A549 (cell line): ENCODE measurements at regions not wholly inside any gene's neighbourhood (a gene's known extent, or its start where the extent isn't known, plus 50 kb on each side); places are given as distances from the start of the nearest gene placed in this dataset.
A peak's percentile ranks its signal among the peaks of the same experiment; 100 is the strongest.

Source experiments
- ATAC-seq, 2 experiments: fragments of 200-7000 bp in 1 of 2; fragments of >200 bp in 1 of 2; cut with Nextera tagmentation in 1 of 2; cut with Tn5 transposase in 1 of 2; 3 replicates each; pipeline versions ENCODE4 v1.8.0 to v1.9.1; 2018 to 2020; ENCODE audit warnings: mild to moderate bottlenecking in 1 of 2, moderate library complexity in 1 of 2
- CTCF ChIA-PET: fragments of 300-600 bp; sonication (Branson Sonifier 250); formaldehyde crosslinking; extraction: SDS; loops from one replicate; lab custom pipeline; 2021; ENCODE audit warnings: antibody characterized with exemption, inconsistent platforms; lab: Yijun Ruan, JAX
- POLR2A ChIA-PET: fragments of 350-600 bp; formaldehyde crosslinking; extraction: SDS; loops from one replicate; lab custom pipeline; 2021; ENCODE audit warnings: antibody characterized with exemption, inconsistent platforms; lab: Yijun Ruan, JAX
- DNase-seq, 2 experiments: peaks; one replicate each; pipeline versions ENCODE4 v3.0.0 to v3.0.0-alpha.2; 2011 to 2016; ENCODE audit warnings: low read depth in 1 of 2, low spot score in 1 of 2
- FAIRE-seq: peaks from 2 replicates; lab custom pipeline; 2011; peaks lifted over from hg19 to GRCh38; lab: Jason Lieb, UNC
- H3K27ac ChIP-seq, 2 experiments: fragments of >200 bp; sonication (Bioruptor Twin); formaldehyde crosslinking; 3 replicates each; pipeline ENCODE4 v1.5.1; 2016 to 2017
- H3K4me1 ChIP-seq: fragments of >200 bp; sonication (Bioruptor Twin); formaldehyde crosslinking; 3 replicates; pipeline ENCODE4 v1.6.1; 2016
- H3K4me2 ChIP-seq: fragments of >200 bp; sonication (Bioruptor Twin); formaldehyde crosslinking; 3 replicates; pipeline ENCODE4 v1.6.1; 2016
- H3K4me3 ChIP-seq: fragments of >200 bp; sonication (Bioruptor Twin); formaldehyde crosslinking; 3 replicates; pipeline ENCODE4 v1.5.1; 2016
- H3K9me3 ChIP-seq: fragments of >200 bp; sonication (Bioruptor Twin); formaldehyde crosslinking; 3 replicates; pipeline ENCODE4 v1.6.1; 2016
- BCL3 ChIP-seq: fragments of >200 bp; sonication (Bioruptor Twin); formaldehyde crosslinking; IDR thresholded peaks from 3 replicates; pipeline ENCODE4 v1.6.1; 2016
- CBX2 ChIP-seq: fragments of 200-600 bp; sonication (generic); IDR thresholded peaks from 2 replicates; pipeline ENCODE4 v1.6.1; 2016; ENCODE audit warnings: low read depth, mild to moderate bottlenecking, borderline replicate concordance
- CHD2 ChIP-seq: fragments of 150-350 bp; IDR thresholded peaks from 2 replicates; pipeline ENCODE4 v1.6.1; 2014; ENCODE audit warnings: low read length; ENCODE audit not compliant: partially characterized antibody
- CTCF ChIP-seq: fragments of >200 bp; sonication (Bioruptor Twin); formaldehyde crosslinking; IDR thresholded peaks from 3 replicates; pipeline ENCODE4 v1.5.1; 2016
- E2F6 ChIP-seq: IDR thresholded peaks from 2 replicates; pipeline ENCODE4 v1.6.1; 2012; ENCODE audit warnings: low read depth, borderline replicate concordance
- EHMT2 ChIP-seq: fragments of 200-600 bp; sonication (generic); IDR thresholded peaks from 2 replicates; pipeline ENCODE4 v1.6.1; 2016; ENCODE audit warnings: antibody characterized with exemption, low read depth, mild to moderate bottlenecking, moderate library complexity
- ELK1 ChIP-seq: fragments of 150-350 bp; IDR thresholded peaks from 2 replicates; pipeline ENCODE4 v1.6.1; 2014; ENCODE audit warnings: low read depth, mild to moderate bottlenecking, low read length
- ESRRA ChIP-seq: fragments of 150-350 bp; IDR thresholded peaks from 2 replicates; pipeline ENCODE4 v1.6.1; 2014; ENCODE audit warnings: mild to moderate bottlenecking, low read length, borderline replicate concordance
- FOSB ChIP-seq: fragments of 250-450 bp; sonication (Bioruptor Pico); IDR thresholded peaks from 2 replicates; pipeline ENCODE4 v1.5.0; 2020; ENCODE audit warnings: mild to moderate bottlenecking, moderate library complexity
- FOXS1 ChIP-seq: fragments of 250-450 bp; sonication (Bioruptor Pico); IDR thresholded peaks from 2 replicates; pipeline ENCODE4 v1.5.0; 2020; ENCODE audit warnings: mild to moderate bottlenecking, moderate library complexity
- HEYL ChIP-seq: fragments of 250-450 bp; sonication (Bioruptor Pico); IDR thresholded peaks from 2 replicates; pipeline ENCODE4 v1.8.0; 2021; ENCODE audit warnings: mild to moderate bottlenecking, moderate library complexity
- HOXA7 ChIP-seq: fragments of 250-450 bp; sonication (Bioruptor Pico); IDR thresholded peaks from 2 replicates; pipeline ENCODE4 v1.5.0; 2020; ENCODE audit warnings: mild to moderate bottlenecking, moderate library complexity
- HOXB13 ChIP-seq: fragments of 250-450 bp; sonication (Bioruptor Pico); IDR thresholded peaks from 2 replicates; pipeline ENCODE4 v1.5.0; 2020; ENCODE audit warnings: low read depth, mild to moderate bottlenecking, moderate library complexity
- KDM1A ChIP-seq: fragments of 200-600 bp; sonication (generic); IDR thresholded peaks from 2 replicates; pipeline ENCODE4 v1.6.1; 2016; ENCODE audit warnings: low read depth, mild to moderate bottlenecking
- KDM5A ChIP-seq: fragments of 200-600 bp; sonication (generic); IDR thresholded peaks from 2 replicates; pipeline ENCODE4 v1.6.1; 2016; ENCODE audit warnings: antibody characterized with exemption, mild to moderate bottlenecking
- MAZ ChIP-seq: fragments of 150-350 bp; IDR thresholded peaks from 2 replicates; pipeline ENCODE4 v1.6.1; 2014; ENCODE audit warnings: antibody characterized with exemption, low read depth, low read length, borderline replicate concordance
- NFE2L2 ChIP-seq: fragments of 150-350 bp; conservative IDR thresholded peaks from 2 replicates; pipeline ENCODE4 v1.6.1; 2014; ENCODE audit warnings: low read length
- RAD21 ChIP-seq, 2 experiments: fragments of >200 bp in 1 of 2; sonication (Bioruptor Twin) in 1 of 2; formaldehyde crosslinking in 1 of 2; IDR thresholded peaks in 1 of 2; conservative IDR thresholded peaks in 1 of 2; 2 replicates in 1 of 2; 3 replicates in 1 of 2; pipeline ENCODE4 v1.6.1; 2012 to 2018; ENCODE audit warnings: inconsistent platforms in 1 of 2
- RCOR1 ChIP-seq: fragments of 150-350 bp; IDR thresholded peaks from 2 replicates; pipeline ENCODE4 v1.6.1; 2014; ENCODE audit warnings: antibody characterized with exemption, low read length, low read depth
- REST ChIP-seq: fragments of 200-600 bp; sonication (generic); IDR thresholded peaks from 2 replicates; pipeline ENCODE4 v1.6.1; 2016; ENCODE audit warnings: antibody characterized with exemption, mild to moderate bottlenecking, moderate library complexity
- RNF2 ChIP-seq: fragments of 200-600 bp; sonication (generic); IDR thresholded peaks from 2 replicates; pipeline ENCODE4 v1.6.1; 2016; ENCODE audit warnings: low read depth, mild to moderate bottlenecking, antibody characterized with exemption, moderate library complexity, borderline replicate concordance
- SMC3 ChIP-seq: fragments of >200 bp; sonication (Bioruptor Twin); formaldehyde crosslinking; IDR thresholded peaks from 3 replicates; pipeline ENCODE4 v1.6.1; 2018; ENCODE audit warnings: inconsistent platforms
- TP53 ChIP-seq: fragments of 250-450 bp; sonication (Bioruptor Pico); IDR thresholded peaks from 2 replicates; pipeline ENCODE4 v1.5.0; 2021; ENCODE audit warnings: mild to moderate bottlenecking, moderate library complexity
- USF2 ChIP-seq: fragments of 450-650 bp; IDR thresholded peaks from 2 replicates; pipeline ENCODE4 v1.6.1; 2014; ENCODE audit warnings: antibody characterized with exemption
- ZC3H11A ChIP-seq: fragments of 450-650 bp; IDR thresholded peaks from 2 replicates; pipeline ENCODE4 v1.6.1; 2014; ENCODE audit warnings: antibody characterized with exemption, mild to moderate bottlenecking
- ZFP36 ChIP-seq: fragments of 450-650 bp; IDR thresholded peaks from 2 replicates; pipeline ENCODE4 v1.6.1; 2014; ENCODE audit warnings: borderline replicate concordance; ENCODE audit not compliant: partially characterized antibody
- WGBS: methylation state at CpG from one replicate; pipeline ENCODE4 v1.1.6; 2017; ENCODE audit errors: missing lambda C conversion rate; 5-methylcytosine and 5-hydroxymethylcytosine counted together

- DNase-seq (no peak), ATAC-seq (no peak), FAIRE-seq (no peak)
- ChIA-PET POLR2A (no interaction called here), CTCF (interaction anchor here (0.7 to 1.7 kb wide), 3 partner anchors 591 to 773 kb away, joined by 3 to 4 read pairs (median 3); no protein-coding TSS in a partner anchor)
- H3K9me3 ChIP-seq = no peaks in the 10 kb centered on the region
- H3K4me2 ChIP-seq = no peak overlapping the region
- WGBS = 41% methylated on average over 8 of the region's 8 CpGs
- H3K4me3 ChIP-seq = no peak overlapping the region
- TF ChIP-seq HOXA7 (CRISPR knock-in tag) = no peak
- no peak for TF ChIP-seq SMC3
- TF ChIP-seq EHMT2 = no peak
- TF ChIP-seq HOXB13 = no peak
- no peak for TF ChIP-seq ZFP36
- no peak for TF ChIP-seq CHD2
- no peak for TF ChIP-seq TP53
- no peak for TF ChIP-seq RNF2
- TF ChIP-seq ESRRA = no peak
- no peak for TF ChIP-seq KDM1A
- no peak overlapping the region for H3K27ac ChIP-seq
- H3K4me1 ChIP-seq = no peaks in the 10 kb centered on the region
Observed at GRCh38 chr11:32008880-32009551, 81.9 kb upstream of the RCN1 start.

GRCh38 chr11:32006799-32007388 lies 84.0 kb upstream of the RCN1 start:
- H3K4me3 ChIP-seq = no peak overlapping the region
- FAIRE-seq = no peak
- 2% methylated on average over 5 of the region's 5 CpGs for WGBS
- H3K9me3 ChIP-seq = no peaks in the 10 kb centered on the region
- H3K4me2 ChIP-seq = no peak overlapping the region
- peak; percentile 40 to 46 for DNase-seq
- POLR2A ChIA-PET = no interaction called here
- H3K27ac ChIP-seq = no peak overlapping the region
- ATAC-seq = peak; percentile 76 to 89; a peak in 5 of 6 replicates
- no peaks in the 10 kb centered on the region for H3K4me1 ChIP-seq
- TF ChIP-seq KDM5A (no peak), NFE2L2 (no peak), KDM1A (no peak), SMC3 (peak; percentile 69), RAD21 (conservative IDR thresholded peaks at IDR 0.05 in 1 of 2, IDR thresholded peaks at IDR 0.05 in 1 of 2) (peak; percentile 65 to 66), FOSB (no peak), E2F6 (no peak), RCOR1 (no peak), TP53 (no peak), CBX2 (no peak), EHMT2 (no peak), ELK1 (no peak), CTCF (peak; percentile 74), BCL3 (no peak), FOXS1 (CRISPR knock-in tag) (no peak), REST (no peak), MAZ (no peak), USF2 (no peak), HEYL (CRISPR knock-in tag) (no peak), ZC3H11A (no peak)
- TF ChIP-seq, all 56 proteins: peak for 3
- CTCF ChIA-PET = interaction anchor here (0.6 to 1.4 kb wide), 24 partner anchors 9 to 902 kb away, joined by 3 to 6 read pairs (median 4); no protein-coding TSS in a partner anchor
